HCEC 1CT (cell line): ENCODE measurements at regions not wholly inside any gene's neighbourhood (a gene's known extent, or its start where the extent isn't known, plus 50 kb on each side); places are given as distances from the start of the nearest gene placed in this dataset.

Experiments
- DNase-seq: peaks from one replicate; pipeline ENCODE4 v3.0.0-alpha.2; 2017

DNA sequence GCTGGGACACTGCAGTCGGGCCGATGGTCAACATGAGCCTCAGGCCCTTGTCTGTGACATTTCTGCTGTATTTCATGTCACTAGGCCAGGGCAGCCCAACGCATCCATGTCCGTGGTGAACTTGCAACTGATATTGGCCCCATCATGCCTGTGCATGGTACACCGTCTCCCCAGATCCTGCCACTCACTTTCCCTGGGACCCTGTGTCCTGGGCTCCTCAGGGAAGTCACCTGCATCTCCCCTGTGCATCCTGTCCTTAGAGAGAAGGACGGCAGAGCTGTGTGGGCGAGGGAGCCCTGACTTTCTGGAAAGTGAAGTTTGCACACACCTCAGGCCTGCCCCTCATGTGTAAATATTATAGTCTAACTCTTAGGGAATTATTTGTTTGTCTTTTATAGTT, 123.3 kb downstream of the ACKR3 start:
- no peak for DNase-seq

GRCh38 chr2:236693531-236693930, 123.9 kb downstream of the ACKR3 start:
- no peak for DNase-seq

GRCh38 chr2:236694146-236694888, 124.7 kb downstream of the ACKR3 start:
- DNase-seq: no peak

GRCh38 chr2:236696834-236697233, 127.2 kb downstream of the ACKR3 start:
- DNase-seq: no peak

- no peak for DNase-seq
These were observed 128.5 kb downstream of the ACKR3 start for GRCh38 chr2:236698016-236698627.

- DNase-seq: no peak
These were observed 131.1 kb downstream of the ACKR3 start for GRCh38 chr2:236700703-236701102.

DNA sequence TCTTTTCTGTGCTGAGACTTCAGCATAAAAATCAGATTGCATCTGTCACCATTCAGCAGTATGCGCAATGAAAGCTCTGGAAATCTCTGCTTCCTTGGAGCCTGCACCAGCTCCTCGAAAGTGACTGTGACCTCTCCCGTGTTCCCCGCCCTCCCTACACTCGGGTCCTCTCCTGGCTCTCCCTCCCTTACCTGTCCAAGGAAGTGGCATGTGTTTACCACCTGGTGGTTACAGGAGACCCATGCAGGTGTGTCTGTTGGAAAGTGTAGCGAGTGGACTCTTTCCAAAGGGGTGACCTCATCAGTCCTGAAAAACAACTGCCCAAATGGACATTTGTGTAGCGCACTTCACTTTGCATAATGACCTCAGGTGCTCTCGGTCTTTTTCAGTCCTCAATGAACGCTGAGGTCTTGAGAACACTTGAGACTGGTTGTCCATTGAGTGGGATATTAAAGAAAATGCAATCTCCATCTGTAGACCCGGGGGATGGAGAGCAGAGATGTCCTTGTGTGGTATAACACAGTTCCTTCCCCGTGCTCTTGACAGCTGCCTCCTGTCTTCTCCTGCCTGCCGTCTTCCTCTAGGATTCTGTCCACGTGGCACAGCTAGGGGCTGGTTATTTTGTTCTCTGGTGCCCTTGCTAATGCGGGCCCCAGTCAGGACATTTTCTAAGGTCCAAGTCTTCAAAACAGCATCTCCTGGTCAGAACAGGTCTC, 133.2 kb downstream of the ACKR3 start:
- DNase-seq: no peak

DNA sequence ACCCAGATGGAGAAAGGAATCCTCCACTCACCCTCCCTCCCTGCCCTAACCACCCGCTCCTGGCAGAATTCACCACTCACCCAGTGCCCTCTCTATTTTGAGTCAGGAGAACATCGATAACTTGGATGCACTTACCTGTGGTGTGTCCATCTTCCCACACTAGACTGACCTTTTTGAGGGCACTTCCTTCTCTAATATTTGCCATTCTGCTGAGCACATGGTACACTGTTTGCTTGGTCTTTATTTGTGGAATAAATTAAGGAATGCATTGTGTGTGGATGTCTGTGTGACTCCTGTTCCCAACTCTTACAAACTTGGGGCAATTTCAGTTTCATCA, 133.7 kb downstream of the ACKR3 start:
- no peak for DNase-seq

- no peak for DNase-seq
These were observed 134.3 kb downstream of the ACKR3 start for GRCh38 chr2:236703906-236704305.

- no peak for DNase-seq
These were observed 135.3 kb downstream of the ACKR3 start for GRCh38 chr2:236704887-236705286.

GRCh38 chr2:236705295-236706105, 135.9 kb downstream of the ACKR3 start:
- DNase-seq: no peak

- DNase-seq: no peak
These were observed 136.7 kb downstream of the ACKR3 start for GRCh38 chr2:236706288-236706687.

DNA sequence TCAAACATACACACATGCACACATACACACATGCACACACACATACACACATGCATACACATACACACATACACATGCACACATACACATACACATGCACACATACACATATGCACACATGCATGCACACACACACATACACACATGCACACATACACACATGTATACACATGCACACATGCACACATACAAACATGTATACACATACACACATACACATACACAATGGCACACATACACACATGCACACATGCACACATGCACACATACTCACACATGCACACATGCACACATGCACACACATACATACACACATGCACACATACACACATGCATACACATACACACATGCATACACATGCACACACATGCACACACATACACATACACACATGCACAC, 137.2 kb downstream of the ACKR3 start:
- no peak for DNase-seq

- no peak for DNase-seq
These were observed 141.8 kb downstream of the ACKR3 start for GRCh38 chr2:236711440-236711839.

DNA sequence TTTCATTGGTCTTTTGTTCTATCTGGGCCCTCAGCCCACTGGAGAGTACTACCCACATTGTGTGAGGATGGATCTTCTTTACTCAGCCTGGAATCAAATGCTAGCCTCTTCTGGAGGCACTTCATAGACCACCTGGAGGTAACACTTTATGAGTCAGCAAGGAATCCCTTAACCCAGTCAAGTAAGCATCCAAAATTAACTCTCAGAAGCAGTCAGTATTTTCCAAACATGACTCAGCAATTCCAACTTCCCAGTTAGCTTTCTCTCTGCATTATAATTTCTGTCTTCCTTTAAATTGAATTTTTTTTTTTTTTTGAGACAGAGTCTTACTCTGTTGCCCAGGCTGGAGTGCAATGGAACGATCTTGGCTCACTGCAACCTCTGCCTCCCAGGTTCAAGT, 142.7 kb downstream of the ACKR3 start:
- no peak for DNase-seq

DNA sequence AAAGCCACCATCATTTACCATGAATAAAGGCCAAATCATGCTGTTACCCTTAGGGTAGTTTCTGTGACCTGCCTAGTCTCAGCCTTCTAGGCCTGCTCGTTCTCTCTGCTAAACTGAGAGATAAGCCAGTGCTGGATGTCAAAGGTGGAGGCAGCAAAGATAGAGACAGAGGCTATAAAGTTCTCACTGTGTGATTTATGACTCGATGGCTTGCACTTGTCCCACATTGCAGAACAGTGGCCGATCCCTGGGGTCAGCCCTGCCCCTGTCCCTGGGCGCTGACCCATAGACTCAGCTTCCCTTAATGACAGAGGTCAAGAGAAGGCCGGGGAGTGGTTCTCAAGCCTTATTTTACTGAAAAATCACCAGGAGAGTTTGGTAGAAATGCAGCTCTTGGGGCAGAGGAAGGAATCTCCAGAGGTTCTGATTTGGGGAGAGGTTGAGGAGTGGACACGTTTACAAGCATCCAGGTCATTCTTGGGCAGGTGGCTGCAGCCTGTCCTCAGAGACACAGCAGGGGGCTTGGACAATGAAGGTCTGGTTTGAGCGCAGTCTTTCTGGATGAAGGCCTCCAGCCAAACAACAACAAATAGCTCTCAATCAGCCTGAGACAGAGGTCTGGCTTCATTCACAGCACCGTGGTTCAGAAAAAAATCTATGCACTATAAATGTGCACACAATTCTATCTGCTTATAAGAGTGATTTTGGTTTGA, 143.5 kb downstream of the ACKR3 start:
- no peak for DNase-seq

GRCh38 chr2:236714080-236714479, 144.5 kb downstream of the ACKR3 start:
- DNase-seq: no peak

- no peak for DNase-seq
These were observed 145.5 kb downstream of the ACKR3 start for GRCh38 chr2:236715077-236715476.

GRCh38 chr2:236715491-236715961, 145.9 kb downstream of the ACKR3 start:
- DNase-seq: no peak

- DNase-seq: no peak
These were observed 147.5 kb downstream of the ACKR3 start for GRCh38 chr2:236717120-236717519.

DNA sequence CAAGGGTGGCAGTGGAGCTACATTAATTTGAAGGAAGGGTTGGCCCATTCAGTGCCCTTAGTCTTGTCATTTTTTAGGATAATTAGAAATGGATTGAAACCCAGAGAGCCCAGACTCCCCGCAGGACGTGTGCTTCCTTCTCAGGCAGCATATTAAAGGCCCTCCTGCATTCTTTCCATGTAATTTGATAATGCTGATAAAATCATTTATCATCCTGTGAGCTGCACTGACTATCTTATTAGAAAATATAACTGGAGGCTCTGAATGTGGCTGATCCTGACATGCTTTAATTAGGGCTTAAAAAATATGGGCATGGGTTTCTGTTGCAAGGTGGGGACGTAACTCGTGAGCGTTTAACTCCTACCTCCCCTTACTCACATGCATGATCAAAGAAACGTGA, 148.1 kb downstream of the ACKR3 start:
- DNase-seq: no peak

DNA sequence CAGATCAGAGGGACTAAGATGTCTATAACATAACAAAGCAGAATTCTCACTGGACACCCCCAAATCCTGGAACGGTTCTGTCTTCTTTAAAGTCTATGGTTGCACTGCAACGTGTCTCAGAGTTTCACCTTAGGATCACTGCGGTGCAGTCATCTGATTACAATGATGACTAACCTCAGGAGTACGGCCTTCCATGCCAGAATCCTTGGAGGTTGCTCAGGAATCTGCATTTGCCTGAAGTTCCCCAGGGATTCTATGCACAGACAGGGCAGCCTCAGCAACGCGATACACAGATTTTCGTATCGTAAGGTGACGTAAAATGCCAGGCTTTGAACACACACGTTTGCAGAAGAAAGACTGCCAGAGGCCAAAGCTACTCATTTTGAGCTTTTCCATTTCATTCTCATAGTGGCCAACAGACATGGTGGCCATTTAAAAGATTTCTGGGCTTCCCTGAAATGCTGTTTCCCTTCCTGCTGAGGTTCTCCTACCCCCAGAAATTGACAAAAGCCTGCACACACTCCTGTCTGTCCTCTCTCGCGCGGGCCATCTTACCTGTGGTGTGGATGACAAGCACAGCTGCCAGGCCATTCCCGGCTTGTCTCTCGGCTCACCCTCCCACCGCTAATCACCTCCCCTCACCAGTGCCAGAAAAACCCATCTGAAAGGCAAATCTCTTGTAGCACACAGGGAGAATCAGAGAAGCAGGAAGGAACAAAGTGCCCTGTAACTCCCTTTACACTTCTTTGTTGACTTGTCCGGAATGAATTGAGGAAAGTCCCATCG, 148.8 kb downstream of the ACKR3 start:
- no peak for DNase-seq
